ENCODE measurements at regions not wholly inside any gene's neighbourhood (a gene's known extent, or its start where the extent isn't known, plus 50 kb on each side); places are given as distances from the start of the nearest gene placed in this dataset.
A peak's percentile ranks its signal among the peaks of the same experiment; 100 is the strongest.

- Histone ChIP-seq H3K9me3 (no peaks in the 10 kb centered on the region), H3K36me3 (no peaks in the 10 kb centered on the region), H3K27ac (peak overlapping the region in 1 of 4 donors; percentile 2), H3K4me3 (no peak overlapping the region), H3K4me1 (no peaks in the 10 kb centered on the region), H3K27me3 (no peaks in the 10 kb centered on the region)
- TF ChIP-seq CTCF (IDR thresholded peaks at IDR 0.05), result no peak
- no peak for TF ChIP-seq POLR2A (IDR thresholded peaks at IDR 0.05)
- DNase-seq, result no peak
Measured at GRCh38 chr14:65195042-65195719, 92.9 kb upstream of the MAX start.

GRCh38 chr14:65198346-65198745 is 96.0 kb upstream of the MAX start:
- no peak overlapping the region for H3K4me3 ChIP-seq
- no peak for DNase-seq
- TF ChIP-seq POLR2A (IDR thresholded peaks at IDR 0.05), result no peak
- no peaks in the 10 kb centered on the region for H3K36me3 ChIP-seq
- H3K4me1 ChIP-seq, result no peaks in the 10 kb centered on the region
- H3K27ac ChIP-seq, result no peak overlapping the region
- no peaks in the 10 kb centered on the region for H3K9me3 ChIP-seq
- no peaks in the 10 kb centered on the region for H3K27me3 ChIP-seq

DNA sequence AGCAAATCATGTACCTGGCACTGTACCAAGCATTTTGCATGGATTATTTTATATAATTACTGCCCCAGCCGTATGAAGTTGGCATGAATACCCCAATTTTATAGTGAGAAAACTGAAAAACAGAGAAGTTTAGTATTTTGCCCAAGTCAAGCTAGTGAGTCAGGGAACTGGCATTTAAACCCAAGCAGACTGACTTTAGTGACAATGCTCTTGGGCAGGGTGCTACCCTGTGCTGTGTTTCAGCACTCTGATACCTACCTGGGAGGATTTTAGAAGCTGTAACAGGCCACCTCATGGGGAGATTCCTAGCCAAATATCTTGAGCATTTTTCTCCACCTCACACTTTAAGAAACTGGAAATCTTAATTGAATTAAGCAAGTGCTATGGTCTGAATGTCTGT is 98.1 kb upstream of the MAX start:
- no peak for TF ChIP-seq POLR2A (IDR thresholded peaks at IDR 0.05)
- no peak for TF ChIP-seq CTCF (IDR thresholded peaks at IDR 0.05)
- no peak overlapping the region for H3K27ac ChIP-seq
- no peak for DNase-seq
- no peak overlapping the region for H3K4me3 ChIP-seq
- no peaks in the 10 kb centered on the region for H3K36me3 ChIP-seq
- peaks cover 0 to 11% (median 6%) of the 10 kb centered on the region in 4 donors for H3K4me1 ChIP-seq
- no peaks in the 10 kb centered on the region for H3K27me3 ChIP-seq
- no peaks in the 10 kb centered on the region for H3K9me3 ChIP-seq

DNA sequence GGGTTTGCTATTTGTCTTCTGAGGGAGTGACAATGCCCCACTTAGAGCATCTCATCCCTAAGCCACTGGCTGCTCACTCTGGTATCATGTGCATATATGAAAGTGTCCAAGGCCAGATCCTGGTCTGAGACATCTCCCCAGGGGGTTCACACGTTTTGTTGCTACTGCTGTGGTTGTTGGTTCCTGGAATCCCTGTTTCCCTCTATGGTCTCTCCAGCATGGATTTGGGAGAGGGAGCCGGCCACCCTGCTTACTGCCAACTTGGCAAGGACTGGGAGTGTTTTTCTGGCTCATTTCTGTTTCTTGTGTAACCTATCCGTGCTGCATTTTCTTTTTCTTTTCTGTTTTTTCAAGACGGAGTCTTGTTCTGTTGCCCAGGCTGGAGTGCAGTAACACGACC is 101.3 kb upstream of the MAX start:
- DNase-seq, result no peak
- H3K36me3 ChIP-seq, result no peaks in the 10 kb centered on the region
- no peak overlapping the region for H3K4me3 ChIP-seq
- H3K27ac ChIP-seq, result no peak overlapping the region
- H3K9me3 ChIP-seq, result no peaks in the 10 kb centered on the region
- TF ChIP-seq CTCF (IDR thresholded peaks at IDR 0.05) (no peak), POLR2A (IDR thresholded peaks at IDR 0.05) (no peak)
- H3K4me1 ChIP-seq, result peaks cover 0 to 23% (median 9%) of the 10 kb centered on the region in 4 donors
- no peaks in the 10 kb centered on the region for H3K27me3 ChIP-seq

DNA sequence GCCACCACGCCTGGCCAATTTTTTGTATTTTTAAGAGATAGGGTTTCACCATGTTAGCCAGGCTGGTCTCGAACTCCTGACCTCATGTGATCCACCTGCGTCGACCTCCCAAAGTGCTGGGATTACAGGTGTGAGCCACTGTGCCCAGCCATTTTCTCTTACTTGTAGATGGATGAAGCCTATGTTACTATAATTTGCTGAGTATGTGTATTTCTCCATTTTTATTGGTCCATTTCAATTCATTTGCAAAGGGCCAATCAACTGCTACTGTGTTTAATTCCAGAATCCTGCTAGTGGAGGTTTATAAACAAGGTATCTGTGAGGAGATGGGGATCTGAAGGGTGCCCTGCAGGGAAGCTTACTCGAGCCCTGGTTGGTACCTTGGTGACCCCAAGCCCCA is 101.7 kb upstream of the MAX start:
- DNase-seq, result no peak
- Histone ChIP-seq H3K27me3 (no peaks in the 10 kb centered on the region), H3K36me3 (no peaks in the 10 kb centered on the region), H3K4me3 (no peak overlapping the region), H3K9me3 (no peaks in the 10 kb centered on the region), H3K27ac (peak overlapping the region in 2 of 4 donors; percentile 48 to 78), H3K4me1 (peaks cover 0 to 25% (median 9%) of the 10 kb centered on the region in 4 donors)
- no peak for TF ChIP-seq POLR2A (IDR thresholded peaks at IDR 0.05)
- TF ChIP-seq CTCF (IDR thresholded peaks at IDR 0.05), result no peak

GRCh38 chr14:65206078-65206447 is 103.7 kb upstream of the MAX start:
- Histone ChIP-seq H3K4me1 (peaks cover 0 to 25% (median 9%) of the 10 kb centered on the region in 4 donors), H3K9me3 (no peaks in the 10 kb centered on the region), H3K4me3 (no peak overlapping the region), H3K27ac (peak overlapping the region in 2 of 4 donors; percentile 42 to 78), H3K36me3 (no peaks in the 10 kb centered on the region), H3K27me3 (no peaks in the 10 kb centered on the region)
- DNase-seq, result no peak
- TF ChIP-seq POLR2A (IDR thresholded peaks at IDR 0.05), result no peak
- no peak for TF ChIP-seq CTCF (IDR thresholded peaks at IDR 0.05)
